Common myeloid progenitor, CD34-positive (primary cell): ENCODE measurements at regions not wholly inside any gene's neighbourhood (a gene's known extent, or its start where the extent isn't known, plus 50 kb on each side); places are given as distances from the start of the nearest gene placed in this dataset.

Experiments
- CTCF ChIA-PET: fragments of 350-600 bp; sonication (Branson Sonifier 250); formaldehyde crosslinking; loops from one replicate; lab custom pipeline; 2021; ENCODE audit warnings: antibody characterized with exemption; lab: Charles Lee
- POLR2A ChIA-PET: fragments of 350-600 bp; sonication (Branson Sonifier 250); formaldehyde crosslinking; loops from one replicate; lab custom pipeline; 2021; ENCODE audit warnings: antibody characterized with exemption; lab: Charles Lee
- DNase-seq, 3 donors: peaks; one replicate each; pipeline versions ENCODE4 v3.0.0 to v3.0.0-alpha.2; 2013
- H3K27ac ChIP-seq, 2 experiments: 1 replicate in 1 of 2; 2 replicates in 1 of 2; pipeline ENCODE4 v1.7.0; 2013; ENCODE audit warnings: inconsistent platforms in 2 of 2, low read length in 2 of 2, mild to moderate bottlenecking in 2 of 2, low read depth in 1 of 2, moderate library complexity in 1 of 2; ENCODE audit not compliant: severe bottlenecking in 2 of 2, insufficient read depth in 1 of 2, poor library complexity in 1 of 2
- H3K27me3 ChIP-seq, 5 experiments: replicated peaks in 2 of 5; 1 replicate in 3 of 5; 2 replicates in 2 of 5; pipeline versions ENCODE4 v1.6.1 to v1.7.0; 2013; ENCODE audit warnings: low read length in 4 of 5, mild to moderate bottlenecking in 2 of 5, moderate library complexity in 2 of 5, inconsistent platforms in 1 of 5; ENCODE audit not compliant: insufficient read depth in 5 of 5, control insufficient read depth in 4 of 5
- H3K36me3 ChIP-seq, 4 experiments: 1 replicate in 2 of 4; 2 replicates in 2 of 4; pipeline versions ENCODE4 v1.6.1 to v1.7.0; 2013; ENCODE audit warnings: low read length in 3 of 4, control low read depth in 1 of 4, mild to moderate bottlenecking in 1 of 4; ENCODE audit not compliant: control insufficient read depth in 4 of 4, insufficient read depth in 4 of 4
- H3K4me1 ChIP-seq, 4 experiments: 1 replicate in 3 of 4; 2 replicates in 1 of 4; pipeline versions ENCODE4 v1.6.1 to v1.7.1; 2013; ENCODE audit warnings: low read length in 3 of 4, mild to moderate bottlenecking in 3 of 4, control low read depth in 1 of 4, inconsistent platforms in 1 of 4, moderate library complexity in 1 of 4; ENCODE audit not compliant: control insufficient read depth in 4 of 4, insufficient read depth in 4 of 4; ENCODE audit errors: control extremely low read depth in 1 of 4
- H3K4me3 ChIP-seq, 7 experiments: 1 replicate in 4 of 7; 2 replicates in 3 of 7; pipeline versions ENCODE4 v1.5.1 to v1.7.0; 2013; ENCODE audit warnings: mild to moderate bottlenecking in 7 of 7, low read length in 6 of 7, moderate library complexity in 6 of 7, inconsistent platforms in 2 of 7, low read depth in 2 of 7, control low read depth in 1 of 7; ENCODE audit not compliant: insufficient read depth in 4 of 7, control insufficient read depth in 1 of 7; ENCODE audit errors: extremely low read depth in 1 of 7
- H3K9me3 ChIP-seq, 5 experiments: 1 replicate in 4 of 5; 2 replicates in 1 of 5; pipeline versions ENCODE4 v1.6.1 to v1.7.1; 2013; ENCODE audit warnings: low read length in 4 of 5, mild to moderate bottlenecking in 2 of 5, inconsistent platforms in 1 of 5, low read depth in 1 of 5, moderate library complexity in 1 of 5; ENCODE audit not compliant: control insufficient read depth in 4 of 5, insufficient read depth in 2 of 5; ENCODE audit errors: control extremely low read depth in 1 of 5
- WGBS: methylation state at CpG from one replicate; pipeline ENCODE4 v1.1.5; 2013; ENCODE audit not compliant: insufficient coverage; 5-methylcytosine and 5-hydroxymethylcytosine counted together

DNA sequence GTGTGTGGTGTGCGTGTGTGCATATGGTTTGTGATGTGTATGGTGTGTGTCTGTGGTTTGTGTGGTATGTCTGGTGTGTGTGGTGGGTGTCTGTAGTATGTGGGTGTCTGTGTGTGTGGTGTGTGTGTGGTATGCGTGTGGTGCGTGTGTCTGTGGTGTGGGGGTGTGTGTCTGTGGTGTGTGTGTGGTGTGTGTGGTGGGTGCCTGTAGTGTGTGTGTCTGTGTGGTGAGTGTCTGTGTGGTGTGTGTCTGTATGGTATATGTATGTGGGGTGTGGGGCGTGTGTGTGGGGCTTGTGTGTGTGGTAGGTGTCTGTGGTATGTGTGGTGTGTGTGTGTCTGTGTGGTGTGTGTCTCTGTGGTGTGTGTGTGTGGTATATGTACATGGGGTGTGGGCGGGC is 300.7 kb downstream of the TEX29 start:
- no peak overlapping the region for H3K27ac ChIP-seq
- no peaks in the 10 kb centered on the region for H3K36me3 ChIP-seq
- POLR2A ChIA-PET, result no interaction called here
- H3K27me3 ChIP-seq, result no peaks in the 10 kb centered on the region
- 100% methylated on average over 4 of the region's 5 CpGs for WGBS
- CTCF ChIA-PET, result no interaction called here
- H3K4me1 ChIP-seq, result no peaks in the 10 kb centered on the region
- DNase-seq, result peak in 1 of 3 donors; percentile 7
- H3K4me3 ChIP-seq, result no peak overlapping the region
- H3K9me3 ChIP-seq, result no peaks in the 10 kb centered on the region

DNA sequence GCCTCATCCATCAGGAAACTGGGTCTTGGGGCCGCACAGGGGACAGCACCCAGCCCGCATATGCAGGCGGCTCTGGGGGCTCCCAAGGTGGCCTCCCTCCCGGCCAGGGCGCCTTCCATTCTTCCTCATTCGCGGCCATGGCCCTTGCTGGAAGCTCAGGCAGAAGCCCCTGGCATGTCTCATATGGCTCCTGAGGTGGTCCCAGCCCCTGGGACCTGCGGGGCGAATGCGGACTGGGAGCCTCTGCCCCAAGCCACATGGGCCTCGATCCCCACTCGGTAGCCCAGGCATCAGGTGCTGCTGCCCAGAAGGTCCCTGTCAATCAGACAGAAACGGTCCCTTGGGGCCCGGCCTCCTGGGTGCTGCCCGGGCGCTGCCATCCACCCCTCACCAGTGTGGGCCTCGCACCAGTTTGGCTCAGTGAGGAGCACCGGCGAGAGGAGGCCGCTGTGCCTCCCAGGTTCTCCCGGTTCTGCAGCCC is 301.6 kb downstream of the TEX29 start:
- peak in 1 of 3 donors; percentile 8 for DNase-seq
- ChIA-PET CTCF (no interaction called here), POLR2A (interaction anchor here (0.7 kb wide), 1 partner anchor 7 kb away, joined by 3 read pairs; no protein-coding TSS in a partner anchor)
- Histone ChIP-seq H3K27me3 (peaks cover 0 to 4% (median 0%) of the 10 kb centered on the region in 5 experiments), H3K36me3 (no peaks in the 10 kb centered on the region), H3K4me1 (no peaks in the 10 kb centered on the region), H3K27ac (no peak overlapping the region), H3K4me3 (no peak overlapping the region), H3K9me3 (no peaks in the 10 kb centered on the region)
- 97% methylated on average over 20 of the region's 21 CpGs for WGBS

- H3K27ac ChIP-seq, result no peak overlapping the region
- DNase-seq, result no peak
- H3K27me3 ChIP-seq, result peaks cover 0 to 4% (median 0%) of the 10 kb centered on the region in 5 experiments
- H3K4me3 ChIP-seq, result no peak overlapping the region
- POLR2A ChIA-PET, result no interaction called here
- 96% methylated on average over 20 of the region's 20 CpGs for whole genome bisulfite sequencing
- H3K4me1 ChIP-seq, result no peaks in the 10 kb centered on the region
- no peaks in the 10 kb centered on the region for H3K36me3 ChIP-seq
- CTCF ChIA-PET, result no interaction called here
- no peaks in the 10 kb centered on the region for H3K9me3 ChIP-seq
Measured at GRCh38 chr13:111623208-111623607, 302.8 kb downstream of the TEX29 start.

GRCh38 chr13:111623743-111624505 is 303.5 kb downstream of the TEX29 start:
- WGBS, result 97% methylated on average over 19 of the region's 28 CpGs
- H3K36me3 ChIP-seq, result no peaks in the 10 kb centered on the region
- H3K4me1 ChIP-seq, result no peaks in the 10 kb centered on the region
- no peaks in the 10 kb centered on the region for H3K9me3 ChIP-seq
- ChIA-PET CTCF (no interaction called here), POLR2A (no interaction called here)
- no peak overlapping the region for H3K4me3 ChIP-seq
- DNase-seq, result no peak
- peaks cover 0 to 4% (median 0%) of the 10 kb centered on the region in 5 experiments for H3K27me3 ChIP-seq
- H3K27ac ChIP-seq, result no peak overlapping the region

DNA sequence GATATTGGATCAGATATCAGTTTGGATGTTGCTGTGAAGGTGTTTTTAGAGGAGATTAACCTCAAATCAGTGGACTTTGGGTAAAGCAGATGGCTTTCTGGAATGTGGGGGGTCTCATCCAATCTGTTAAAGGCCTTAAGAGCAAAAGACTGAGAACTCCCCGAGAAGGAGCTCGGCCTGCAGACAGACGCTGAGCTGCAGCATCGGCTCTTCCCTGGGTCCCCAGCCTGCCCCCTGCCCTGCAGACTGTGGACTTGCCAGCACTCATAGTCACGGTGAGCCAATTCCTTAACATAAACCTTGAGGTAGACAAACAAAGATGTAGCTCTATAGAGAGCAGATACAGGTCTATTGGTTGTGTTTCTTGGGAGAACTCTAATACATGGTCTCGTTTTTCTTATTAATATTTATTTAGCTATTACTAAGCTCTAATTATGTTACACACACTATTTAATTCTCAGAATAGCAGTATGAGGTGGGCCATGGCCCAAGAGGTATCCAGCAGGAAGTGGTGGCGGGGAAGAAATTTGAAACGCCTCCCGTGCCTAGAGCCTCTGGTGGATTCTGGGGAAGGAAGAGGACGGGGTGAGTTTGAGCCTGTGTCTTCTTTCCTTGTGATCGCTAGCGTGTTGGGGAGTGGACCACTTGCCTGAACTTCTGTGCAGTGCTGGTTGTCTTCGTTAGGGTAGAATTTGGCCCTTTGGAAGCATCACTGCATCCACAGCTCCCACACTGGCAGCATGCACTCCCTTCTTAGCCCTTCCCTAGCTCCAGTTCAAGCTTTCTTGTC is 305.3 kb downstream of the TEX29 start:
- no peaks in the 10 kb centered on the region for H3K9me3 ChIP-seq
- H3K36me3 ChIP-seq, result no peaks in the 10 kb centered on the region
- CTCF ChIA-PET, result interaction anchor here (0.6 to 1.0 kb wide), 2 partner anchors 11 to 355 kb away, joined by 3 read pairs; no protein-coding TSS in a partner anchor
- H3K27me3 ChIP-seq, result peaks cover 0 to 4% (median 0%) of the 10 kb centered on the region in 5 experiments
- POLR2A ChIA-PET, result no interaction called here
- no peak overlapping the region for H3K4me3 ChIP-seq
- H3K27ac ChIP-seq, result no peak overlapping the region
- 95% methylated on average over 11 of the region's 13 CpGs for WGBS
- no peaks in the 10 kb centered on the region for H3K4me1 ChIP-seq
- no peak for DNase-seq

DNA sequence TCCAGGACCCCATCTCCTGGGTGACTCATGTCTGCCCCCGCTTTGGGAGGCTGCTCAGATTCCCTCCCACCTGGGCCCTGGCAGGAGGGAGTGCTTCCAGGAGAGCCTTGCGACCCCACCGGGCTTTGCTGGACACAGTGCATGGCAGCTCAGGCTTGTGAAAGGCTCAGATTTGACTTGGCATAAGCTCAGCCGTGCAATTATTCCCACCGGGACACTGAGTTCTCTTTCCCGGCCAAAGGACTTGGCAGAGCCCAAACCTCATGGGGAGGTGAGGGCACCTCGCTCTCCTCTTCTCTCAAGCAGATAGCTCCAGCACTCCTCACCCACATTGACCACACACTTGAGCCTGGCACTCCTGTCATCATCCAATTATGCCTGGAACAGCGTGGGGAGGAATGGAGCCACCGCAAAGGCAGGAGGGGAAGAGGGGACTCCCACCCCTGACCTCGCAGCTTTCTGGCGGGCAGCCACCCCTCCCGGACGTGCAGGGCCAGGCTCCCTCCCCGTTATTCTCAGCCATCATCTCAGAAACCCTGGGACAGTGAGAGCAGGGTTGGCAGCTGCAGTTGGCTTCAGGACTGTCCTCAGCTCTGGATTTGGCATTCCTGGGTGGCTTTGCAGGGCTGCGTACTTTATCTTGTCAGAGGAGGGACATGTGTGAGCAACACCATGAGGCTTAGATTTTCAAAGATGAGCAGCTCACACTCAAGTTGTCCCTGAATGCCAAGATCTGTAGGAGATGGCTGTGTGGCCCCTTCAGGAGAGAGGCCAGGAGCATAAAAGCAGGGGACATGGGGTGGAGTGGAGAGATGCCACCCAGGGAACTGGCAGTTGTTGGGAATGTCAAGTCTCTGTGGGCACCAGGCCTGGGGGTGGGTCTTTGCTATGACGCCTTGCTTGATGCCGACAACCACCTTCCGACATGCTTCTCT is 306.2 kb downstream of the TEX29 start:
- H3K4me1 ChIP-seq, result no peaks in the 10 kb centered on the region
- H3K36me3 ChIP-seq, result no peaks in the 10 kb centered on the region
- no peaks in the 10 kb centered on the region for H3K9me3 ChIP-seq
- POLR2A ChIA-PET, result no interaction called here
- no peak overlapping the region for H3K27ac ChIP-seq
- peaks cover 0 to 4% (median 0%) of the 10 kb centered on the region in 5 experiments for H3K27me3 ChIP-seq
- CTCF ChIA-PET, result interaction anchor here (1.2 kb wide), 1 partner anchor 12 kb away, joined by 3 read pairs; no protein-coding TSS in a partner anchor
- no peak overlapping the region for H3K4me3 ChIP-seq
- WGBS, result 96% methylated on average over 13 of the region's 18 CpGs
- DNase-seq, result no peak
